SH-SY5Y (cell line): ENCODE measurements at regions not wholly inside any gene's neighbourhood (a gene's known extent, or its start where the extent isn't known, plus 50 kb on each side); places are given as distances from the start of the nearest gene placed in this dataset.

Source experiments
- GATA2 ChIP-seq: IDR thresholded peaks from 2 replicates; pipeline ENCODE4 v1.6.1; 2011; ENCODE audit warnings: mild to moderate bottlenecking, low read depth, low read length
- GATA3 ChIP-seq: IDR thresholded peaks from 2 replicates; pipeline ENCODE4 v1.6.1; 2011; ENCODE audit warnings: low read depth, mild to moderate bottlenecking, low read length, moderate library complexity

DNA sequence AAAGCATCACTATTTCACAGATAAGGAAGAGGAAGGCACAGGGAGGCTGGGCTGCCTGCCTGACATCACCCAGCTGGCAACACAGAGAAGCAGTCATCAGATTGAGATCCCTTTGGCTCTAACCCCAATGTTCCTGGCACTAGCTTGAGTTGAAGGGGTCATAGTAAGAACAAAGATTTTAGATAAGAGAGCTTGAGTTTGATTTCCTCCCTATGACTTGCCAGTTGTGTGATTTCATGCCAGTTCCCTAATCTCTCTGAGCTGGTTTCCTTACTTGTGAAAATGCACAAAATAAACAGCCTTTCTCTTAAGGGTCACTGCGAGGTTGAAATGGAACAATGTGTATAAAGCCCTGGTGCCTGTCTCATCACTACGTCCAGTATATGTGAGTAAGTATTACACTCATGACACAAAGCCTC lies 475.4 kb upstream of the HS3ST1 start:
- TF ChIP-seq GATA3 (no peak), GATA2 (no peak)

DNA sequence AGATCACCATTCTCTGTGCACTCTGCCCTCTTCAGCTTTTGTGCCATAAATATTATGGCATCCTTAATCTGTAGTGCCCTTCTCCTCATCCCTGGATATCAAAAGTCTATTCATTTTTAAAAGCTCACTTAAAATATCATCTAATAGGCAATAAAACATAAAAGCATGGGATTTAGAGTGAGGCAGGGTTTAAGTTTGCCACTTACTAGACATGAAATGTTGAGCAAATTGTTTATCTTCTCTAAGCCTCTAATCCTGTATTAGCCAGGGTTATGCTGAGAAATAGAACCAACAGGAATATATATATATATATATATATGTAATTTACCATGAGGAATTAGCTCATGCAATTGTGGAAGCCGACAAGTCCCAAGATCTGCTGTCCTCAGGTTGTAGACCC lies 472.4 kb upstream of the HS3ST1 start:
- TF ChIP-seq GATA3, result no peak
- TF ChIP-seq GATA2, result no peak

DNA sequence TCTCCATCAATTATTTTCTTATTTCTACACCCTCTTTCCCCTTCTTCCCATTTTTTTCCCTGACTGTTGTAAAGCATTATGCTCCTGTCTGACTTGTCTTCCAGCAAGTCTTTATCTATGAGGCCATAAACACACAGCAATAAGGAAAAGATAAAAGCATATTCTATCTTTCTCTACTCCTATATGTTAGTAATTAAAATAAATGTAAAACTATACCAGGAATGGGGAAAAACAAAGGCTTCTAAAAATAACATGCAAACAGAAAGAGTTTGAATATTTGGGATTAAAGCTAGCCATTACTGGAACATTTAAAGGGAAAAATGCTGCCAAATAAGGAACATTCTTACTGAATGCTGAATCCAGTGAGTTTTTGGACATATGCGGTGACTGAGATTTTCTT lies 471.7 kb upstream of the HS3ST1 start:
- no peak for TF ChIP-seq GATA3

DNA sequence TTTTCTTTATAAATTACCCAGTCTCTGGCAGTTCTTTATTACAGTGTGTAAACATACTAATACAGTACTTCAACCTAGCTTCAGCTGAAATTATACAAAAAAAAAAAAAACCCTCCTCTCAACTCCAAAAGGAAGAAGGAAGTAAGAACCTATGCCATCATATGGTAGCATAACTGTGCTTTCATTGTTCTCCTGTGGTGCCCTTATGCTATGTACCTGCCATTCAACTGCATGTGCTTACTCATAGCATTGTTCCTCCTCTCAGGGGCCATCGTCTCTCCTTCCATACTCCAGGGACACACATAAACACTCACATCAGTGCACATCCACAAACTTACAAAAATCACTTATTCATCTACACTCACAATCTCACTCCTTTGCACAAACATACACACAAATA lies 470.1 kb upstream of the HS3ST1 start:
- TF ChIP-seq GATA3 (no peak), GATA2 (no peak)

DNA sequence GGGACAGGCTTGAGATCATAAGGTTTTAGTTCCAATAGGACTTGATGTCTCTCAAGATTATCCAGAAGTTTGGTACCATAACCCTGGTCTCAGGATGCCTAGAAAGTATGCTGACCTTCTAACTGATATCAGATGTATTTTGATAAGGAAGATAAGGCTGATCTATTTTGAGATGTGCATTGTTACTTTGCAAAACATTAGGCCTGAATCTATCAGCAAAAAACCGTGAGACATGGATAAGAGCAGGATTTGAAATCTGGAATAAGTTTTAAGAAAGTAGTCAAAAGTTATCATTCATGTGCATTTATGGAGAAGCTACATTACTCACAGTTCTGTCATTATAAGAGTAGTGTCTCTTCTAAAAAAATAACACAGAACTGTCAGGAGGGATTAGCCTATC lies 467.1 kb upstream of the HS3ST1 start:
- no peak for TF ChIP-seq GATA3
- no peak for TF ChIP-seq GATA2

DNA sequence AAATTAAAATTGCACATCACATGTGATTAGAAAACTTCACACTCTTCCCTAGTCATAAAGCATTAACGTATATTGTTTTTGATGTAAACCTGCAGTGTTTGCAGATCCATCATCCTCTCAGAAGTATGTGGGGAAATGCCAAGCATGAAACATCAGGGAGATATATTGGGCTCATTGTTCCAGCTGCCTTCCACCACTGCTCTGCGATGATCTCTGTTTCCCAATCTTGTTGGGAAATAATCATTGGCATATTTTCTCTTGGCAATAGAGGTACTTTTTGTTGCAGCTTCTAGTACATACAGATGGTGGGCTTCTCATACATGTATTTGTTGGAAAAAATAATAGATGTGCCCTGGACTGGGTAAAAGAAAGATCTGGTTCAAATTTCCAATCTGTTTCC lies 466.3 kb upstream of the HS3ST1 start:
- no peak for TF ChIP-seq GATA2
- TF ChIP-seq GATA3, result no peak

DNA sequence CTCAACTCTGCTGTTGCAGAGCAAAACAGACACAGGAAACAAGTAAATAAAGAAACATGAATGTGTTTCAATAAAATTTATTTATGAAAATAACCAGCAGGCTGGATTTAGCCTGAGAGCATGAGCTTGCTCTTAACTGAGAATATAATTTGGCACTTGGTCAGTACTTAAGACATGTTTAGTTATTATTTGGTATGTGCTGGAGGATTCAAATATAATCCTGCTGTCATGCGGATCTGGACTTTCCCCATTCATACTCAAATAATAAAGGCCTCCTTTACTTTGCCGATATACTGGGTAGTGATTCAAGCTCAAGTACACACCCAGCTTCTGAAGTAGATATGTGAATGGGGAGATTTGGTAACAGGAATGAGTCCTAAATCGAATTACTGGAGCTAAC lies 465.5 kb upstream of the HS3ST1 start:
- TF ChIP-seq GATA2, result no peak
- TF ChIP-seq GATA3, result no peak

DNA sequence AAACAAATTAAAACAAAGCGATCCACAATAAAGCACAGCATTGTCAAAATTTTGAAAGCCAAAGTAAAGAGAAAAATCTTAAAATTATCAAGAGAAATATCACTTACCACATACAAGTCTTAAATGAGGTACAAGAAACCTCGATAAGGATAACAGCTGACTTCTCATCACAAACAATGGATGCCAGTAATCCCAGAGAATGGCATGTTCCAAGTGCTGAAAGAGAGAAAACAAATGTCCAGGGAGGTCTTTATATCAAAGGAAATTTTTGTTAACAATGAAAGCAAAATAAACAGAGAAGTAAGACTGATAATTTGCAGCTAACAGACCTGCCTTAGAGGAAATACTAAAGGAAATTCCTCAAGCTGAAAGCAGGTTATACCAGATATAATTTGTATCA lies 460.4 kb upstream of the HS3ST1 start:
- TF ChIP-seq GATA3, result no peak
- TF ChIP-seq GATA2, result no peak

DNA sequence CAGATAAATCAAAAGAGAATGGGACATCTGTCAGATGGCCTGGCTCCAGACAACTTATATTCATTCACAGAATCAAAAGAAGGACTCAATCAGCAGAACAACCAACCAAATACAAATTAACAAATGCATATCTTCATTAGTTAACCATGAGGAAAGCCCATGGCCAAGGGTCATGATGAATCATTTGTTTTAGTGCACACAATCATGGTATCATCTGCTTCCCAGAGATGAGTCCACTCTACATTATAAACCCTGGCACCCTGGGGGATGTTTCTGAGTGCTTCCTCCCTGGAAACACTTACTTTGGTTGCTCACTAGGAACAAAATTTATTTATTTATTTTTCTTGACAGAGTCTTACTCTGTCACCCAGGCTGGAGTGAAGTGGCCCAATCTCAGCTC lies 453.3 kb upstream of the HS3ST1 start:
- TF ChIP-seq GATA3, result no peak
- TF ChIP-seq GATA2, result no peak

DNA sequence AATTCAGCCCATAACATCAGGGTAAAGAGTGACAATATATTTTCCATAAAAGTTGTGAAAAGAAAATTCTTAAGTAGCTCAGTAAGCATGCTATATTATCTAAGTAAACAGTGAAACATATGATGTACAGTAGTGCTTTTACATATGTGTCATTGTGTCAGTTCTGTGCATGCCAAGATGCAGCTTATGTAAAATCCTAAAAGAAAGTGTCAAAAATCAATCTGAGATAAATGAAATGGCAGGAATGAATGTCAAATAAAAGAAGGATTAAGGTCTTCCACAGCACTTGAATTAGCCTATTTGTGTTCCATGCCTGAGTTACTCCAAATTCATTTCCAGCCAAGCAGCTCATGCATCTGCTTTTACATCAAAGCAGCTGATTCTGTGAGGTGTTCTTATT lies 452.7 kb upstream of the HS3ST1 start:
- TF ChIP-seq GATA2 (no peak), GATA3 (no peak)

DNA sequence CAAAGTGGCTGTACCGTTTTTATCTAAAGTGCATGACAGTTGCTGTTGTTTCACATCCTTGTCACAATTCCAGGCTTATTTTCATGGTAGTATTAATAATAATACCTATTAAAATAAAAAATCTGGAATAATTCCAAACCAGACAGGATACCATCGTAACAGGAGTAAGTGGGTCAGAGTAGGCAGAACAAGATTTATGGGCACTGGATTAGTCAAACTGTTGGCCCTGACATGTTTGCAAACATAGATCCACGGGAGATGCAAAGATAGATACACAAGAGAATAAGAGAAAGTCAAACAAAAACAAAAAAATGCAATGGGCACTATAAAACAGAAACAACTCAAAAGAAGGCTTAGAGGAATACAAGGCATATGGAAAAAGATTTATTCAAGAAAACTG lies 449.5 kb upstream of the HS3ST1 start:
- TF ChIP-seq GATA3 (no peak), GATA2 (no peak)

DNA sequence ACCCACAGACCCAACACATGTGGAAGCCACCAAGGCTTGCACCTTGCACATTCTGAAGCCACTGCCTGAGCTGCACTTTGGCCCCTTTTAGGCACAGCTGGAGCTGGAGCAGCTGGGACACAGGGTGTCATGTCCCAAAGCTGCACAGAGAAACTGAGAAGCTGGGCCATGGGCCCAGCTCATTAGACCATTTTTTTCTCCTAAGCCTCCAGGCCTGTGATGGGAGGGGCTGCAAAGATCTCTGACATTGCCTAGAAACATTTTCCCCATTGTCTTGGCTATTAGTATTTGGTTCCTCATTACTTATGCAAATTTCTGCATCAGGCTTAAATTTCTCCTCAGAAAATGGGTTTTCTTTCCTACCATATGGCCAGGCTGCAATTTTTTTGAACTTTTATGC lies 447.4 kb upstream of the HS3ST1 start:
- no peak for TF ChIP-seq GATA2
- TF ChIP-seq GATA3, result no peak

DNA sequence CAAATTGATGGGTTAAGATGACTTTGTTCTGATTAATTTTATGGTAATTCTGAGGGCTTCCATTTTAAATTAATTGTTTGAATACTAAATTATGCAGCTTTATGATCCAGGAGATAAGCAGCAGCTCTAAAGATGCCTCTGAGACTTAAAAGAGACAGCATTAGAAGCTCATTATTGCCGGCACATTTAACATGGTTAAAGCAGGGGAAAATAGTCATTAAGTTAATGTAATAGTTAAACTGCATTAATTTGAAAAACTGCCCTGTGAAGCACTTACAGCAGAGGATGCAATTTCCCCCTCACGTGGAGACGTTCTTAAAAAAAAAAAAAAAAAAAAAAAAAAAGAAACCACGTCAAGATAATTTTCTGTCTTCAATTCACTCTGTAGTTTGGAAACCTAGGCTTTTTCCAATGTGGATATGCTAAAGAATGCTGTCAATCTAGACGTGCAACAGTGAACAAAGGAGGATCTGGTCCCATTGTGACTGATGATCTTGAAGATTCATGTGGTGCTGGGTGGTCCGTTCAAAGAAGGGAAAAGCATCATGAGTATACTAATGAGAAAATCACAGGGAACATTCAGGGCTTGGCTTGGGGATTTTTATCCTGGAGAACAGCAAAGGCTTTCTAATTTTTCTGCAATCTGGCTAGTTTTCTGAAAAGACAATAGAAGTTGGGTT lies 440.6 kb upstream of the HS3ST1 start:
- no peak for TF ChIP-seq GATA2
- TF ChIP-seq GATA3, result no peak

DNA sequence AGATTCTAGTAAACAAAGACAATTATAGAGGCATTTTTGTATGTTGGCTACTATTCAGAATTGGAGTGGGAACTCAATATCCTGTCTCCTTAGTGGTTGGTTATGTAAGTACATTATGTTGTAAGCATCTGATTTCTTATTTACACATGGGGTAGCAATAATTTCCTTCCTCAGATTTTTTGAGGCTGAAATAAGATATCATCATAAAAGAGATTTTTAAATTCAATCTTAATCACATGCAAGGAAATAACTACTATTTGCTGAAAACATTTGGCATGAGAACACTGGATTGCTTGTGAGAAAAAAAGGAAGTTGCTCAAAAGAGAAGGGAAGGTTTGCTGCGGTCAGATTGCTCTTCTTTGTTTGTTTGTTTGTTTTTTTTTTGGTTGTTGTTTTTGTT lies 437.7 kb upstream of the HS3ST1 start:
- no peak for TF ChIP-seq GATA3
- no peak for TF ChIP-seq GATA2

DNA sequence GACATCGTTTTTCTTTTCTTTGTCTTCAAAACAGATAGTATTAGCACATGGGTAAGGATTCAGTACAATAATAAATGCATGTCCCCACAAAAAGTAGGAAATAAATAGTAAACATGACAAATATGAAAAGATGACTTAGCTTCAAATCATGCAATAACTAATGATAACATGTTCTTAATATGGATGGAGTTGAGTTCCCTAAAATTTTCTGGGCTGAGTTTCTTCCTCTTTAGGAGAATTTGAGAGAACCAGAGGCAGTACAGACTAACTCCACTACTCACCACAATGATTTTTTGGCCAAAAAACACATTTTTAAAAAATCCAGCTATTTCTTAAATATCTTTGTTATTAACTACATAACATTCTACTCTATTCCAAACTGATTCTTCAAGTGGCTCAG lies 432.3 kb upstream of the HS3ST1 start:
- TF ChIP-seq GATA2 (no peak), GATA3 (no peak)

DNA sequence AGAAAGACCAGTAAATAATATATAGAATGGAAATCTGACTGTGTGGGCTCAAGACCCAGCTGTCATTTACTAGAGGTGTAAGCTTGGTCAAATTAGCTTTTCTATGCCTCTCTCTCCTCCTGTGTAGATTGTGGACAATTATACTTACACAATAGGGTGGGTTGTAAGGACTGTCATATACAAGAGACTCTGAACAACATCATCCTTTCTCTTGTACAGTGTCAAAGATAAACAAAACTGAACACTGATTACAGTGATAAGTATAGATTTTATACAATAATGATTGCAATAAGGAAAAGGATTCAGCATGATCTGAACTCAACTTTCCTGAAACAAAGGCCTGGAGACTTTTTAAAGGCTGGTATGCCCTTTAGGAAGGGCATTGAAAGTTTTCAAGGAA lies 429.2 kb upstream of the HS3ST1 start:
- TF ChIP-seq GATA2 (no peak), GATA3 (no peak)

DNA sequence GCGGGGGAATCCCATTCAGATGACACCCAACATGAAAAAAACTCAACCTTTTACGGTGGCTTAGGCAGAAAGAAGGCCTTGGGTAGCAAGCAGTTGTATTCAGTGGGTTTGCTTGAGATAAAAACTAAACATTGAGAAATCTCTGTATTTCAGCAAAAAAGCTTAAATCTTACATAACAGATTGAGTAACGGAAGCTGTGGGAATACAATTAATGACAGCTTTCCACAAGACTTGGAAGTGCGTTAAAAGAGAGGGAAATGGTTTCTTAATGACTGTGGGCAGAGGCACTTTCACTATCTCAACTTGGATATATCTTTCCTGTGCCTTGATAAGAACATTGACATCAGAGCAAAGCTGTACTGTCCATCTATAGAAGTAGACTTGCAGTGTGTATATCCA lies 418.5 kb upstream of the HS3ST1 start:
- TF ChIP-seq GATA3, result no peak
- no peak for TF ChIP-seq GATA2
